IMR-90 (cell line): ENCODE measurements at regions not wholly inside any gene's neighbourhood (a gene's known extent, or its start where the extent isn't known, plus 50 kb on each side); places are given as distances from the start of the nearest gene placed in this dataset.

Experiments used
- CTCF ChIP-seq: conservative IDR thresholded peaks from 2 replicates; pipeline ENCODE4 v1.5.1; 2012; ENCODE audit warnings: mild to moderate bottlenecking, low read depth, low read length, improper control_type of control experiment
- MXI1 ChIP-seq: IDR thresholded peaks from 2 replicates; pipeline ENCODE4 v1.6.1; 2012; ENCODE audit warnings: low read depth, mild to moderate bottlenecking, low read length, moderate library complexity, borderline replicate concordance
- NFE2L2 ChIP-seq: fragments of 150-350 bp; IDR thresholded peaks from 2 replicates; pipeline ENCODE4 v1.6.1; 2016; ENCODE audit warnings: low read depth, mild to moderate bottlenecking, low read length
- POLR2A ChIP-seq: IDR thresholded peaks from 2 replicates; pipeline ENCODE4 v1.6.1; 2012; ENCODE audit warnings: mild to moderate bottlenecking, low read depth, low read length
- USF2 ChIP-seq: fragments of 150-350 bp; IDR thresholded peaks from 2 replicates; pipeline ENCODE4 v1.6.1; 2017; ENCODE audit warnings: mild to moderate bottlenecking, antibody characterized with exemption, low read length, low read depth

DNA sequence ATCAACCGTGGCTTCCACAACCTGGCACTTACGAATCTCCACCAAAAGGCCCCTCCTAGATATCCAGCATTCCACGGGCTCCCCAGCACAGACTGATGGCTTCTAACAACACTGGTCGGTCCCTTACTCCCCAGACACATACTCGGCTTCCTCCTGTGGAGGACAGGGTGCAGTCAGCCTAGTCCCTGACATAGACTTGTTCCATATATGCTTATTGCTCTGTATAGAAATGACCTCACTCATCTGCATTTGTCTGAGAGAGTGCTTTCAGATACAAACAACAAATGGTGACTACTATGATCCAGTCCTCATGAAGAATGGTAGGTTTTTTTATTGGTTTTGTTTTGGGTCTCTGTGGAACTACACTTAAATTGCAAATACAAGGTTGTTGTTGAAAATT lies 72.4 kb downstream of the TMEM215 start:
- TF ChIP-seq CTCF (no peak), MXI1 (no peak), USF2 (no peak), NFE2L2 (no peak), POLR2A (no peak)
